IMR-90 (cell line): ENCODE measurements at regions not wholly inside any gene's neighbourhood (a gene's known extent, or its start where the extent isn't known, plus 50 kb on each side); places are given as distances from the start of the nearest gene placed in this dataset.

Source experiments
- ATAC-seq: fragments of 200-7000 bp; cut with Tn5 transposase; 2 replicates; pipeline ENCODE4 v1.9.1; 2020; ENCODE audit warnings: low read depth, mild to moderate bottlenecking, moderate library complexity
- BruUV-seq: library from RNA; stranded (reverse); fragments of 400-500 nt; replicated peaks from 2 replicates; lab custom pipeline; 2021; lab: Mats Ljungman, UMichigan
- CTCF ChIA-PET: fragments of 300-600 bp; formaldehyde crosslinking; extraction: SDS; loops from one replicate; lab custom pipeline; 2021; ENCODE audit warnings: antibody characterized with exemption; lab: Yijun Ruan, JAX
- POLR2A ChIA-PET: fragments of 300-600 bp; sonication (Branson Sonifier 250); formaldehyde crosslinking; loops from one replicate; lab custom pipeline; 2022; ENCODE audit warnings: antibody characterized with exemption; ENCODE audit not compliant: unreplicated experiment; lab: Charles Lee
- DNase-seq: peaks from one replicate; pipeline ENCODE4 v3.0.0; 2013
- H2AFZ ChIP-seq: replicated peaks from 2 replicates; pipeline ENCODE3; 2013; ENCODE audit warnings: low read length, mild to moderate bottlenecking; ENCODE audit not compliant: poor library complexity
- H2AK5ac ChIP-seq: 2 replicates; pipeline ENCODE4 v1.6.1; 2013; ENCODE audit warnings: low read depth, low read length, inconsistent platforms
- H2AK9ac ChIP-seq: replicated peaks from 2 replicates; pipeline ENCODE3; 2013; ENCODE audit warnings: mild to moderate bottlenecking, low read depth, low read length, moderate library complexity; ENCODE audit not compliant: poor library complexity
- H2BK120ac ChIP-seq: 2 replicates; pipeline ENCODE4 v1.6.1; 2013; ENCODE audit warnings: low read depth, low read length, inconsistent platforms
- H2BK15ac ChIP-seq: 3 replicates; pipeline ENCODE4 v1.6.1; 2013; ENCODE audit warnings: low read depth, low read length, inconsistent platforms
- H2BK20ac ChIP-seq: 2 replicates; pipeline ENCODE4 v1.6.1; 2013; ENCODE audit warnings: low read depth, mild to moderate bottlenecking, inconsistent platforms, low read length, moderate library complexity
- H2BK5ac ChIP-seq: 2 replicates; pipeline ENCODE4 v1.6.1; 2013; ENCODE audit warnings: mild to moderate bottlenecking, low read depth, low read length, inconsistent platforms; ENCODE audit not compliant: poor library complexity, severe bottlenecking
- H3K14ac ChIP-seq: replicated peaks from 2 replicates; pipeline ENCODE4 v1.6.1; 2013; ENCODE audit warnings: low read depth, low read length, inconsistent platforms
- H3K18ac ChIP-seq: 2 replicates; pipeline ENCODE4 v1.6.1; 2013; ENCODE audit warnings: low read depth, low read length, control low read depth
- H3K23ac ChIP-seq: 2 replicates; pipeline ENCODE4 v1.6.1; 2013; ENCODE audit warnings: low read depth, low read length, inconsistent platforms
- H3K27ac ChIP-seq: 2 replicates; pipeline ENCODE4 v1.5.1; 2013; ENCODE audit warnings: mild to moderate bottlenecking, control low read depth, low read length; ENCODE audit not compliant: insufficient read depth
- H3K27me3 ChIP-seq: 2 replicates; pipeline ENCODE4 v1.6.1; 2013; ENCODE audit warnings: low read length; ENCODE audit not compliant: control insufficient read depth, insufficient read depth
- H3K36me3 ChIP-seq: 2 replicates; pipeline ENCODE4 v1.6.1; 2013; ENCODE audit warnings: low read length, mixed read lengths; ENCODE audit not compliant: control insufficient read depth, insufficient read depth
- H3K4ac ChIP-seq: 2 replicates; pipeline ENCODE4 v1.6.1; 2013; ENCODE audit warnings: low read depth, low read length, inconsistent platforms
- H3K4me1 ChIP-seq: 2 replicates; pipeline ENCODE4 v1.6.1; 2013; ENCODE audit warnings: low read length, mixed read lengths; ENCODE audit not compliant: control insufficient read depth, insufficient read depth
- H3K4me2 ChIP-seq: 2 replicates; pipeline ENCODE4 v1.6.1; 2013; ENCODE audit warnings: low read depth, mild to moderate bottlenecking, control low read depth, low read length, moderate library complexity
- H3K4me3 ChIP-seq: 2 replicates; pipeline ENCODE4 v1.5.1; 2013; ENCODE audit warnings: low read depth, mild to moderate bottlenecking, control low read depth, low read length, moderate library complexity; ENCODE audit not compliant: insufficient read depth
- H3K56ac ChIP-seq: 2 replicates; pipeline ENCODE4 v1.6.1; 2013; ENCODE audit warnings: low read length, inconsistent platforms; ENCODE audit not compliant: insufficient read depth; ENCODE audit errors: extremely low read depth
- H3K79me1 ChIP-seq, 2 experiments: 2 replicates each; pipeline ENCODE4 v1.6.1; 2013; ENCODE audit warnings: low read length in 2 of 2, inconsistent platforms in 1 of 2, low read depth in 1 of 2
- H3K9ac ChIP-seq: 2 replicates; pipeline ENCODE4 v1.6.1; 2013; ENCODE audit warnings: low read depth, low read length, control low read depth
- H3K9me1 ChIP-seq: 2 replicates; pipeline ENCODE4 v1.6.1; 2013; ENCODE audit warnings: low read length, inconsistent platforms; ENCODE audit not compliant: insufficient read depth
- H3K9me3 ChIP-seq: 2 replicates; pipeline ENCODE4 v1.6.1; 2013; ENCODE audit warnings: low read length; ENCODE audit not compliant: control insufficient read depth, insufficient read depth
- H4K20me1 ChIP-seq: 2 replicates; pipeline ENCODE4 v1.6.1; 2013; ENCODE audit warnings: low read length, inconsistent platforms; ENCODE audit not compliant: insufficient read depth
- H4K5ac ChIP-seq: 2 replicates; pipeline ENCODE4 v1.6.1; 2013; ENCODE audit warnings: mild to moderate bottlenecking, low read depth, low read length, control low read depth
- H4K8ac ChIP-seq, 2 experiments: 2 replicates each; pipeline ENCODE4 v1.6.1; 2013; ENCODE audit warnings: low read depth in 2 of 2, low read length in 2 of 2, control low read depth in 1 of 2, inconsistent platforms in 1 of 2
- H4K91ac ChIP-seq: 2 replicates; pipeline ENCODE4 v1.6.1; 2013; ENCODE audit warnings: low read depth, low read length, inconsistent platforms; ENCODE audit not compliant: insufficient read depth
- CTCF ChIP-seq: conservative IDR thresholded peaks from 2 replicates; pipeline ENCODE4 v1.5.1; 2012; ENCODE audit warnings: mild to moderate bottlenecking, low read depth, low read length, improper control_type of control experiment
- ELK1 ChIP-seq: fragments of 150-350 bp; IDR thresholded peaks from 2 replicates; pipeline ENCODE4 v1.6.1; 2016; ENCODE audit warnings: low read depth, mild to moderate bottlenecking, low read length, moderate library complexity, borderline replicate concordance
- FOS ChIP-seq: fragments of 150-350 bp; IDR thresholded peaks from 2 replicates; pipeline ENCODE4 v1.6.1; 2016; ENCODE audit warnings: low read depth, low read length
- MAZ ChIP-seq: IDR thresholded peaks from 2 replicates; pipeline ENCODE4 v1.6.1; 2012; ENCODE audit warnings: low read depth, mild to moderate bottlenecking, low read length, improper control_type of control experiment, moderate library complexity, borderline replicate concordance
- MXI1 ChIP-seq: IDR thresholded peaks from 2 replicates; pipeline ENCODE4 v1.6.1; 2012; ENCODE audit warnings: low read depth, mild to moderate bottlenecking, low read length, moderate library complexity, borderline replicate concordance
- NFE2L2 ChIP-seq: fragments of 150-350 bp; IDR thresholded peaks from 2 replicates; pipeline ENCODE4 v1.6.1; 2016; ENCODE audit warnings: low read depth, mild to moderate bottlenecking, low read length
- POLR2A ChIP-seq: IDR thresholded peaks from 2 replicates; pipeline ENCODE4 v1.6.1; 2012; ENCODE audit warnings: mild to moderate bottlenecking, low read depth, low read length
- RCOR1 ChIP-seq: IDR thresholded peaks from 2 replicates; pipeline ENCODE4 v1.6.1; 2012; ENCODE audit warnings: mild to moderate bottlenecking, low read length, improper control_type of control experiment; ENCODE audit not compliant: insufficient replicate concordance
- RFX5 ChIP-seq: IDR thresholded peaks from 2 replicates; pipeline ENCODE4 v1.8.0; 2012; ENCODE audit warnings: low read depth, mild to moderate bottlenecking, low read length, moderate library complexity
- WGBS, 2 experiments: methylation state at CpG; one replicate each; pipeline versions ENCODE4 v1.1.5 to v1.1.7; 2013; ENCODE audit warnings: missing lambda C conversion rate in 2 of 2; ENCODE audit not compliant: insufficient read length in 1 of 2; ENCODE audit errors: extremely low coverage in 2 of 2; 5-methylcytosine and 5-hydroxymethylcytosine counted together
- dilution Hi-C: fragments of 300-500 bp; cut with HindIII; formaldehyde crosslinking; loops from one replicate; pipeline ENCODE4 v1.14.3; 2018; ENCODE audit warnings: low sequenced_read_pairs; ENCODE audit not compliant: unreplicated experiment
- in situ Hi-C: fragments of 300-500 bp; cut with MboI; formaldehyde crosslinking; loops from 3 replicates; pipeline ENCODE4 v1.14.3; 2019; ENCODE audit warnings: low sequenced_read_pairs, inconsistent platforms, mixed read lengths
- intact Hi-C: fragments of 100-400 bp; cut with micrococcal nuclease; formaldehyde crosslinking; loops from 2 replicates; pipeline ENCODE4 v1.10.0; 2022

- DNase-seq (no peak), ATAC-seq (no peak)
- no peaks in the 10 kb centered on the region for H3K9me1 ChIP-seq
- TF ChIP-seq NFE2L2 (no peak), RFX5 (no peak), MAZ (no peak), FOS (no peak), CTCF (no peak), ELK1 (no peak), RCOR1 (no peak), POLR2A (no peak), MXI1 (no peak)
- H3K4me3 ChIP-seq = no peak overlapping the region
- no peak overlapping the region for H2BK15ac ChIP-seq
- no peak overlapping the region for H2AK9ac ChIP-seq
- no CpG with 5 or more reads among the region's 4 CpGs for WGBS, 2 experiments
- no peak overlapping the region for H3K27ac ChIP-seq
- H3K9me3 ChIP-seq = no peaks in the 10 kb centered on the region
- peaks cover 4% of the 10 kb centered on the region for H3K4me1 ChIP-seq
- H3K14ac ChIP-seq = no peak overlapping the region
- no peak overlapping the region for H2BK20ac ChIP-seq
- CTCF ChIA-PET = no interaction called here
- H3K4me2 ChIP-seq = no peak overlapping the region
- no peak overlapping the region for H4K5ac ChIP-seq
- dilution Hi-C loops = no loop called here
- no TSS peak for BruUV-seq
- no peaks in the 10 kb centered on the region for H3K36me3 ChIP-seq
- H2AK5ac ChIP-seq = no peak overlapping the region
- H2BK120ac ChIP-seq = no peak overlapping the region
- no peak overlapping the region for H2BK5ac ChIP-seq
- H3K9ac ChIP-seq = no peak overlapping the region
- H4K8ac ChIP-seq = no peak overlapping the region
- H3K18ac ChIP-seq = no peak overlapping the region
- no peak overlapping the region for H4K91ac ChIP-seq
- H3K23ac ChIP-seq = no peak overlapping the region
- H2AFZ ChIP-seq = no peak overlapping the region
- in situ Hi-C loops = no loop called here
- intact Hi-C loops = no loop called here
- H4K20me1 ChIP-seq = no peaks in the 10 kb centered on the region
- peaks cover 6% of the 10 kb centered on the region for H3K27me3 ChIP-seq
- H3K4ac ChIP-seq = no peak overlapping the region
- POLR2A ChIA-PET = interaction anchor here (0.5 kb wide), 1 partner anchor 208 kb away, joined by 3 read pairs; the partner anchor contains the start of gene TMEM263
- no peak overlapping the region for H3K56ac ChIP-seq
- H3K79me1 ChIP-seq = no peaks in the 10 kb centered on the region
Observed at GRCh38 chr12:107163413-107163812, 70.1 kb upstream of the CRY1 start.
